ENCODE measurements at regions not wholly inside any gene's neighbourhood (a gene's known extent, or its start where the extent isn't known, plus 50 kb on each side); places are given as distances from the start of the nearest gene placed in this dataset.

DNA sequence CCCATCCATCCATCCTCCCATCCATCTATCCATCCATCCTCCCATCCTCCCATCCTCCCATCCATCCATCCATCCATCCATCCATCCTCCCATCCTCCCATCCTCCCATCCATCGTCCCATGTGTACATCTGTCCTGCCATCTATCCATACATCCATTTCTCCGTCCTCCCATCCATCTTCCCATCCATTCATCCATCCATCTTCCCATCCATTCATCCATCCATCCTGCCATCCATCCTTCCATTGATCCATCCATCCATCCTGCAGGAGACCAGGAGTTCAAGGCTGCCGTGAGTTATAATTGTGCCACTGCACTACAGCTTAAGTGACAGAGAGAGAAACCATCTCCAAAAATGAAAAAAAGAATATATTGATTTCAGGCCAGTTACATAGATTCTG lies 356.5 kb downstream of the CDH26 start:
- no peak overlapping the region for H2AFZ ChIP-seq (ENCODE audit: low read length, unreplicated experiment)
- H3K27ac ChIP-seq (ENCODE audit: low read depth, low read length): no peak overlapping the region
- no peaks in the 10 kb centered on the region for H3K36me3 ChIP-seq (ENCODE audit: insufficient read depth, low read length)
- H3K4me1 ChIP-seq (ENCODE audit: control insufficient read depth, insufficient read depth, low read length, unreplicated experiment): no peaks in the 10 kb centered on the region
- H3K27me3 ChIP-seq (ENCODE audit: insufficient read depth, low read length): no peaks in the 10 kb centered on the region
- H3K79me2 ChIP-seq (ENCODE audit: control insufficient read depth, insufficient read depth, low read length, unreplicated experiment): no peaks in the 10 kb centered on the region
- H3K4me3 ChIP-seq (ENCODE audit: low read depth, low read length): no peak overlapping the region

GRCh38 chr20:60316476-60317158 lies 358.4 kb downstream of the CDH26 start:
- no peaks in the 10 kb centered on the region for H3K27me3 ChIP-seq (ENCODE audit: insufficient read depth, low read length)
- no peaks in the 10 kb centered on the region for H3K36me3 ChIP-seq (ENCODE audit: insufficient read depth, low read length)
- H3K27ac ChIP-seq (ENCODE audit: low read depth, low read length): no peak overlapping the region

GRCh38 chr20:60317401-60317800 lies 359.2 kb downstream of the CDH26 start:
- no peaks in the 10 kb centered on the region for H3K36me3 ChIP-seq (ENCODE audit: insufficient read depth, low read length)
- H3K79me2 ChIP-seq (ENCODE audit: control insufficient read depth, insufficient read depth, low read length, unreplicated experiment): no peaks in the 10 kb centered on the region
- H3K27ac ChIP-seq (ENCODE audit: low read depth, low read length): no peak overlapping the region
- H2AFZ ChIP-seq (ENCODE audit: low read length, unreplicated experiment): no peak overlapping the region
- no peaks in the 10 kb centered on the region for H3K27me3 ChIP-seq (ENCODE audit: insufficient read depth, low read length)
- no peak overlapping the region for H3K4me3 ChIP-seq (ENCODE audit: low read depth, low read length)
- H3K4me1 ChIP-seq (ENCODE audit: control insufficient read depth, insufficient read depth, low read length, unreplicated experiment): no peaks in the 10 kb centered on the region

More at GRCh38 chr20:60316476-60317158, 358.4 kb downstream of the CDH26 start:
- no peak overlapping the region for H3K4me3 ChIP-seq (ENCODE audit: low read depth, low read length)
- no peak overlapping the region for H2AFZ ChIP-seq (ENCODE audit: low read length, unreplicated experiment)
- no peaks in the 10 kb centered on the region for H3K79me2 ChIP-seq (ENCODE audit: control insufficient read depth, insufficient read depth, low read length, unreplicated experiment)
- H3K4me1 ChIP-seq (ENCODE audit: control insufficient read depth, insufficient read depth, low read length, unreplicated experiment): no peaks in the 10 kb centered on the region

- no peaks in the 10 kb centered on the region for H3K4me1 ChIP-seq (ENCODE audit: control insufficient read depth, insufficient read depth, low read length, unreplicated experiment)
- H3K79me2 ChIP-seq (ENCODE audit: control insufficient read depth, insufficient read depth, low read length, unreplicated experiment): no peaks in the 10 kb centered on the region
- no peaks in the 10 kb centered on the region for H3K36me3 ChIP-seq (ENCODE audit: insufficient read depth, low read length)
- no peak overlapping the region for H2AFZ ChIP-seq (ENCODE audit: low read length, unreplicated experiment)
- H3K4me3 ChIP-seq (ENCODE audit: low read depth, low read length): no peak overlapping the region
- H3K27ac ChIP-seq (ENCODE audit: low read depth, low read length): no peak overlapping the region
- H3K27me3 ChIP-seq (ENCODE audit: insufficient read depth, low read length): no peaks in the 10 kb centered on the region
Observed at GRCh38 chr20:60321601-60322000, 363.4 kb downstream of the CDH26 start.

DNA sequence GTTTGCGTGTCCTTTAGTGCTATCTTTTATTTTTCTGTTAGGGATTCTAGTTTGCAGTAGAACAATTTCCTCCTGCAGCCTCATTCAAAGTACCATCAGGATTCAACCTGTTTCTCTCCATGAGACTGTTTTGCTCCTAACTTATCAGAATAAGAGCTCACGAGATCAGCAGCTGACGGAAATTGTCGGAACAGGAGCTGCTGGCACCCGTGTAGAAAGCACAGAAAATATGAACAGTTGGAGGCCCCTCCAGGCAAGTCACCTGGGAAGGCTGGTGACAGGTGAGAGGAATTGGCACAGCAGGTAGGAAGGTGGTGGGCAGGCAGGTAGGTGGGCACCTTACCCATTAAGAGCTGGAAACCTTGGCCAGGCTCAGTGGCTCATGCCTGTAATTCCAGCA lies 368.6 kb downstream of the CDH26 start:
- Histone ChIP-seq H3K4me3 (ENCODE audit: low read depth, low read length) (no peak overlapping the region), H3K36me3 (ENCODE audit: insufficient read depth, low read length) (no peaks in the 10 kb centered on the region), H2AFZ (ENCODE audit: low read length, unreplicated experiment) (no peak overlapping the region), H3K4me1 (ENCODE audit: control insufficient read depth, insufficient read depth, low read length, unreplicated experiment) (no peaks in the 10 kb centered on the region), H3K27me3 (ENCODE audit: insufficient read depth, low read length) (no peaks in the 10 kb centered on the region), H3K79me2 (ENCODE audit: control insufficient read depth, insufficient read depth, low read length, unreplicated experiment) (no peaks in the 10 kb centered on the region), H3K27ac (ENCODE audit: low read depth, low read length) (no peak overlapping the region)

- Histone ChIP-seq H3K79me2 (ENCODE audit: control insufficient read depth, insufficient read depth, low read length, unreplicated experiment) (no peaks in the 10 kb centered on the region), H3K27ac (ENCODE audit: low read depth, low read length) (no peak overlapping the region), H3K36me3 (ENCODE audit: insufficient read depth, low read length) (no peaks in the 10 kb centered on the region), H3K4me1 (ENCODE audit: control insufficient read depth, insufficient read depth, low read length, unreplicated experiment) (no peaks in the 10 kb centered on the region), H3K27me3 (ENCODE audit: insufficient read depth, low read length) (no peaks in the 10 kb centered on the region), H2AFZ (ENCODE audit: low read length, unreplicated experiment) (no peak overlapping the region), H3K4me3 (ENCODE audit: low read depth, low read length) (no peak overlapping the region)
Observed at GRCh38 chr20:60327971-60328660, 369.9 kb downstream of the CDH26 start.

DNA sequence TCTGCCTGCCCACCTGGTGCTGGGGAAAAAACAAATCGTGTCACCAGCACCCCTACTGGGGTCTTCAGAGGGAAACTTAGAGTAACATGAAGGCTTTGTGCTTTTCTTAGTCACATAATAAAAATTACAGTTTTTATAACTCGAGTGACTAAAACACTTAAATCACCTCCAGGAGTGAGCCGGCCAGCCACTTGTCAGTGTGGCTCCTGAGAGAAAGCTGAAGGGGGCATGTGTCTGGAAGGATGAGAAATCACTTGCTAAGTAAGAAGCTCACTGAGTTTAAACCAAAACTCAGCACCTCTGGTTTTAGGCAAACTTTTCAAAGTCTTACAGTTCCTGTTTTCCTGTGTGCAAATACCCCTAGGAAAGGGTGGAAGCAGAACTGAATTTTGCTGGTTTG lies 372.2 kb downstream of the CDH26 start:
- Histone ChIP-seq H3K36me3 (ENCODE audit: insufficient read depth, low read length) (no peaks in the 10 kb centered on the region), H3K4me3 (ENCODE audit: low read depth, low read length) (no peak overlapping the region)

GRCh38 chr20:60331688-60332300 lies 373.6 kb downstream of the CDH26 start:
- no peak overlapping the region for H3K4me3 ChIP-seq (ENCODE audit: low read depth, low read length)
- no peaks in the 10 kb centered on the region for H3K36me3 ChIP-seq (ENCODE audit: insufficient read depth, low read length)
- no peaks in the 10 kb centered on the region for H3K27me3 ChIP-seq (ENCODE audit: insufficient read depth, low read length)
- no peaks in the 10 kb centered on the region for H3K79me2 ChIP-seq (ENCODE audit: control insufficient read depth, insufficient read depth, low read length, unreplicated experiment)
- no peak overlapping the region for H2AFZ ChIP-seq (ENCODE audit: low read length, unreplicated experiment)
- H3K27ac ChIP-seq (ENCODE audit: low read depth, low read length): no peak overlapping the region
- H3K4me1 ChIP-seq (ENCODE audit: control insufficient read depth, insufficient read depth, low read length, unreplicated experiment): no peaks in the 10 kb centered on the region

More for the DNA sequence above, 372.2 kb downstream of the CDH26 start:
- Histone ChIP-seq H2AFZ (ENCODE audit: low read length, unreplicated experiment) (no peak overlapping the region), H3K27ac (ENCODE audit: low read depth, low read length) (no peak overlapping the region), H3K79me2 (ENCODE audit: control insufficient read depth, insufficient read depth, low read length, unreplicated experiment) (no peaks in the 10 kb centered on the region), H3K4me1 (ENCODE audit: control insufficient read depth, insufficient read depth, low read length, unreplicated experiment) (no peaks in the 10 kb centered on the region), H3K27me3 (ENCODE audit: insufficient read depth, low read length) (no peaks in the 10 kb centered on the region)

DNA sequence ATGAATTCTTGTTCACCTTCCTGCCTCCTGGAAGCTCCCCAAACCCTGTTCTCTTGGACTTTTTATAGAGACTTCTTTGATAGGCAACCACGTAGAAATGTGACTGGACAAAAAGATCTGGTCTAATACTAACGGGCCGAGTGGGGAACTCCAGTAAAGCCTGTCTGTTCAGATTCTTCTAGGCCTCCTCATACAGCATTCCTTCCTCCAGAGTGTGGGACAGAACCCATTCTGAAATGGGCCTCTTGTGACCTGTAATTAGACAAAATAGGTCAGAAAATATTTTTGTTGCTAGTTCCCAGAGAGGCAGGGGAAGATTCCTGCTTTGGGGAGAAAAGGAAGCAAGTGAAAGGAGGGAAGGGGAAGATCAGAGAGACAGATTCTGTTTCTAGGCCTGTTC lies 374.3 kb downstream of the CDH26 start:
- H2AFZ ChIP-seq (ENCODE audit: low read length, unreplicated experiment): no peak overlapping the region
- no peaks in the 10 kb centered on the region for H3K27me3 ChIP-seq (ENCODE audit: insufficient read depth, low read length)
- no peak overlapping the region for H3K4me3 ChIP-seq (ENCODE audit: low read depth, low read length)
- H3K79me2 ChIP-seq (ENCODE audit: control insufficient read depth, insufficient read depth, low read length, unreplicated experiment): no peaks in the 10 kb centered on the region
- no peaks in the 10 kb centered on the region for H3K4me1 ChIP-seq (ENCODE audit: control insufficient read depth, insufficient read depth, low read length, unreplicated experiment)
- no peaks in the 10 kb centered on the region for H3K36me3 ChIP-seq (ENCODE audit: insufficient read depth, low read length)
- H3K27ac ChIP-seq (ENCODE audit: low read depth, low read length): no peak overlapping the region

GRCh38 chr20:60334911-60335310 lies 376.7 kb downstream of the CDH26 start:
- no peaks in the 10 kb centered on the region for H3K27me3 ChIP-seq (ENCODE audit: insufficient read depth, low read length)
- no peaks in the 10 kb centered on the region for H3K79me2 ChIP-seq (ENCODE audit: control insufficient read depth, insufficient read depth, low read length, unreplicated experiment)
- H2AFZ ChIP-seq (ENCODE audit: low read length, unreplicated experiment): no peak overlapping the region
- H3K4me1 ChIP-seq (ENCODE audit: control insufficient read depth, insufficient read depth, low read length, unreplicated experiment): no peaks in the 10 kb centered on the region
- H3K4me3 ChIP-seq (ENCODE audit: low read depth, low read length): no peak overlapping the region
- H3K36me3 ChIP-seq (ENCODE audit: insufficient read depth, low read length): no peaks in the 10 kb centered on the region
- H3K27ac ChIP-seq (ENCODE audit: low read depth, low read length): no peak overlapping the region

DNA sequence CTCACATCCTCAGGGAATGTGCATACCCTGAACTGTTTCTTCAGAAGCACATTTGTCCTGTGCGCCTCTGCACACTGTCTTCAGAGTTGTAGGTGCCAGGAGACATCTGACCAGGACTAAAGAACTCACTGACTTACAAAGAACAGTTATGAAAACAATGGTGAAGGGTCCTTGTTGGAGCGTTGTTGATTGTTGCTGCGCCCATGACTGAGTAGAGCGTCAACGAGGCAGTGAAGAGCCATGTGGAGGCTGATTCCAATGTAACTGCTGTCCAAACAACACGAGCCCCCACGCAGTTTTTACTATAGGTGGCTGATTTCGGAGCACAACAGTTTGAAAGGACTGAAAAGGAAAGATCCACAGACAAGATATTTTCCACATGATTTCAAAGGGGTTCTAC lies 380.3 kb downstream of the CDH26 start:
- Histone ChIP-seq H3K27me3 (ENCODE audit: insufficient read depth, low read length) (no peaks in the 10 kb centered on the region), H2AFZ (ENCODE audit: low read length, unreplicated experiment) (no peak overlapping the region)

More for the DNA sequence above, 380.3 kb downstream of the CDH26 start:
- H3K36me3 ChIP-seq (ENCODE audit: insufficient read depth, low read length): no peaks in the 10 kb centered on the region
- no peak overlapping the region for H3K27ac ChIP-seq (ENCODE audit: low read depth, low read length)
- H3K79me2 ChIP-seq (ENCODE audit: control insufficient read depth, insufficient read depth, low read length, unreplicated experiment): no peaks in the 10 kb centered on the region
- no peaks in the 10 kb centered on the region for H3K4me1 ChIP-seq (ENCODE audit: control insufficient read depth, insufficient read depth, low read length, unreplicated experiment)
- H3K4me3 ChIP-seq (ENCODE audit: low read depth, low read length): no peak overlapping the region

All from ACC112 (cell line).